Keratinocyte (primary cell): ENCODE measurements at regions not wholly inside any gene's neighbourhood (a gene's known extent, or its start where the extent isn't known, plus 50 kb on each side); places are given as distances from the start of the nearest gene placed in this dataset.
"Not testable (repeated sequence)": the region's sequence is repeated elsewhere in the genome, so short reads cannot be mapped to it uniquely, and the experiment has no call there.

Experiments used
- EZH2 ChIP-seq: IDR thresholded peaks from one replicate; pipeline ENCODE4 v1.6.1; 2012; ENCODE audit warnings: inconsistent platforms, mild to moderate bottlenecking, low read length, moderate library complexity
- TF ChIP-seq, protein P1 (sequence below), 3 experiments: IDR thresholded peaks in 1 of 3; conservative IDR thresholded peaks in 1 of 3; optimal IDR thresholded peaks in 1 of 3; 2 replicates in 2 of 3; 3 replicates in 1 of 3; pipeline versions ENCODE3 to v1.5.1; 2011; ENCODE audit warnings: low read length in 3 of 3, mild to moderate bottlenecking in 3 of 3, moderate library complexity in 2 of 3, control low read depth in 1 of 3, inconsistent platforms in 1 of 3; ENCODE audit not compliant: insufficient read depth in 2 of 3; ENCODE audit errors: extremely low read depth in 1 of 3

DNA sequence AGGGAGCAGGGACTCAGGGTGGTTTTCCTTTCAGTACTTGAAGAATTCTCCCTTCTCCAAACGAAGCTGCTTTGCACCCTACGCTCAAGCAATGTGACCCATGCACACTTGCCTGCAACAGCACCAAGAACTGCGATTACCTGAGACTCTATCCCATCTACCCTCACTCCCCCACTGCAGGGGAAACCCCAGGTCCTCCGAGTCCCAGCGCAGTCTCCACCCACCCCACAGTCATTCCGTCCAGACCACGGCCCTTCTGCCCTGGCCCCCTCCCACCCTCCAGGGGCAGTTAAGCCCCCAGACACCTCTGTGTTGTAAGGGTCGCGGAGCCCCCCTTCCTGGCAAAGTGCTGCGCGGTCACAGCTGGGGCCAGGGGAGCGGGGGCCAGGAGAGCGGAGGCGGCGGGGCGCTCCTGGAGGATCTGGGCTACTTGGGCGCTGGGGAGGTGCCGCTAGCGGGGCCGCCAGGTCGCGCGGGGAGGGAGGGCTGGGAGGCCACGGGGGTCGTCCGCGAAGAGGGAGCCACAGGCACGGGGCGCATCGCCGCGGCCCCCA is 59.9 kb upstream of the MSMB start:
- TF ChIP-seq, protein P1, sequence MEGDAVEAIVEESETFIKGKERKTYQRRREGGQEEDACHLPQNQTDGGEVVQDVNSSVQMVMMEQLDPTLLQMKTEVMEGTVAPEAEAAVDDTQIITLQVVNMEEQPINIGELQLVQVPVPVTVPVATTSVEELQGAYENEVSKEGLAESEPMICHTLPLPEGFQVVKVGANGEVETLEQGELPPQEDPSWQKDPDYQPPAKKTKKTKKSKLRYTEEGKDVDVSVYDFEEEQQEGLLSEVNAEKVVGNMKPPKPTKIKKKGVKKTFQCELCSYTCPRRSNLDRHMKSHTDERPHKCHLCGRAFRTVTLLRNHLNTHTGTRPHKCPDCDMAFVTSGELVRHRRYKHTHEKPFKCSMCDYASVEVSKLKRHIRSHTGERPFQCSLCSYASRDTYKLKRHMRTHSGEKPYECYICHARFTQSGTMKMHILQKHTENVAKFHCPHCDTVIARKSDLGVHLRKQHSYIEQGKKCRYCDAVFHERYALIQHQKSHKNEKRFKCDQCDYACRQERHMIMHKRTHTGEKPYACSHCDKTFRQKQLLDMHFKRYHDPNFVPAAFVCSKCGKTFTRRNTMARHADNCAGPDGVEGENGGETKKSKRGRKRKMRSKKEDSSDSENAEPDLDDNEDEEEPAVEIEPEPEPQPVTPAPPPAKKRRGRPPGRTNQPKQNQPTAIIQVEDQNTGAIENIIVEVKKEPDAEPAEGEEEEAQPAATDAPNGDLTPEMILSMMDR (optimal IDR thresholded peaks at IDR 0.05 in 1 of 3, IDR thresholded peaks at IDR 0.05 in 1 of 3, conservative IDR thresholded peaks at IDR 0.05 in 1 of 3; ENCODE audit: extremely low read depth in 1 of 3, insufficient read depth in 2 of 3, low read length in 3 of 3), result not testable (repeated sequence)
- TF ChIP-seq EZH2, result not testable (repeated sequence)
